ENCODE measurements at regions not wholly inside any gene's neighbourhood (a gene's known extent, or its start where the extent isn't known, plus 50 kb on each side); places are given as distances from the start of the nearest gene placed in this dataset.
A peak's percentile ranks its signal among the peaks of the same experiment; 100 is the strongest.

GRCh38 chr10:63866075-63866746 lies 345.0 kb downstream of the REEP3 start:
- peak in 1 of 2 donors; percentile 44 for DNase-seq

- DNase-seq = peak in 1 of 2 donors; percentile 9
Observed at GRCh38 chr10:63866747-63867140, 345.5 kb downstream of the REEP3 start.

- no peak for DNase-seq
Observed at GRCh38 chr10:63878428-63878827, 357.2 kb downstream of the REEP3 start.

- DNase-seq = no peak
Observed at GRCh38 chr10:63883861-63884260, 362.7 kb downstream of the REEP3 start.

GRCh38 chr10:63884426-63884825 lies 363.2 kb downstream of the REEP3 start:
- no peak for DNase-seq

GRCh38 chr10:63885156-63885555 lies 364.0 kb downstream of the REEP3 start:
- DNase-seq = no peak

GRCh38 chr10:63886281-63887022 lies 365.3 kb downstream of the REEP3 start:
- DNase-seq = no peak

GRCh38 chr10:63887023-63887589 lies 365.9 kb downstream of the REEP3 start:
- DNase-seq = no peak

- DNase-seq = no peak
Observed at GRCh38 chr10:63887600-63888370, 366.6 kb downstream of the REEP3 start.

- no peak for DNase-seq
Observed at GRCh38 chr10:63889803-63890202, 368.6 kb downstream of the REEP3 start.

- no peak for DNase-seq
Observed at GRCh38 chr10:63896992-63897391, 375.8 kb downstream of the REEP3 start.

GRCh38 chr10:63899673-63900300 lies 378.6 kb downstream of the REEP3 start:
- DNase-seq = no peak

GRCh38 chr10:63901228-63901627 lies 380.0 kb downstream of the REEP3 start:
- no peak for DNase-seq

GRCh38 chr10:63901881-63902280 lies 380.7 kb downstream of the REEP3 start:
- no peak for DNase-seq

- DNase-seq = no peak
Observed at GRCh38 chr10:63910806-63911205, 389.6 kb downstream of the REEP3 start.

- DNase-seq = no peak
Observed at GRCh38 chr10:63915240-63915639, 394.0 kb downstream of the REEP3 start.

- no peak for DNase-seq
Observed at GRCh38 chr10:63917363-63917762, 396.2 kb downstream of the REEP3 start.

GRCh38 chr10:63919575-63920279 lies 398.5 kb downstream of the REEP3 start:
- no peak for DNase-seq

- no peak for DNase-seq
Observed at GRCh38 chr10:63920926-63921325, 399.7 kb downstream of the REEP3 start.

- DNase-seq = no peak
Observed at GRCh38 chr10:63921908-63922467, 400.8 kb downstream of the REEP3 start.

GRCh38 chr10:63922468-63923284 lies 401.5 kb downstream of the REEP3 start:
- DNase-seq = no peak
